Neural cell (in vitro differentiated cells): ENCODE measurements at regions not wholly inside any gene's neighbourhood (a gene's known extent, or its start where the extent isn't known, plus 50 kb on each side); places are given as distances from the start of the nearest gene placed in this dataset.

Source experiments
- CTCF ChIP-seq: fragments of 450-650 bp; IDR thresholded peaks from 2 replicates; pipeline ENCODE4 v1.5.1; 2014; ENCODE audit warnings: antibody characterized with exemption, mild to moderate bottlenecking, moderate library complexity; ENCODE audit not compliant: poor library complexity, severe bottlenecking
- EP300 ChIP-seq: fragments of 450-650 bp; conservative IDR thresholded peaks from 2 replicates; pipeline ENCODE4 v1.6.1; 2014; ENCODE audit warnings: antibody characterized with exemption, mild to moderate bottlenecking, moderate library complexity; ENCODE audit not compliant: poor library complexity, severe bottlenecking
- EZH2 ChIP-seq: fragments of 200-600, 300-800 bp; shearing (Covaris generic), sonication (generic); IDR thresholded peaks from 2 replicates; pipeline ENCODE4 v1.6.1; 2014; ENCODE audit warnings: antibody characterized with exemption, low read length, borderline replicate concordance, mild to moderate bottlenecking; ENCODE audit not compliant: insufficient read depth, poor library complexity, severe bottlenecking
- RAD21 ChIP-seq: fragments of 450-650 bp; conservative IDR thresholded peaks from 2 replicates; pipeline ENCODE4 v1.6.1; 2014; ENCODE audit warnings: antibody characterized with exemption, mild to moderate bottlenecking, moderate library complexity
- REST ChIP-seq: IDR thresholded peaks from 2 replicates; pipeline ENCODE4 v1.6.1; 2012; ENCODE audit warnings: borderline replicate concordance

GRCh38 chr13:87769445-87769844 lies 98.3 kb downstream of the SLITRK5 start:
- TF ChIP-seq CTCF (no peak), REST (no peak), RAD21 (no peak), EZH2 (no peak), EP300 (no peak)
